Activated CD4-positive, alpha-beta T cell treated with anti-CD3 and anti-CD28 coated beads, Interleukin-2, amount 10 ng/mL, durations not matched to agents 24 days and 14 days (primary cell): ENCODE measurements at regions not wholly inside any gene's neighbourhood (a gene's known extent, or its start where the extent isn't known, plus 50 kb on each side); places are given as distances from the start of the nearest gene placed in this dataset.

ENCODE experiments used
- DNase-seq: peaks from one replicate; pipeline ENCODE4 v3.0.0; 2022
- H3K27ac Mint-ChIP-seq: one replicate; pipeline ENCODE4 v1.8.0; 2022; ENCODE audit warnings: mild to moderate bottlenecking, mixed read lengths
- H3K27me3 Mint-ChIP-seq: one replicate; pipeline ENCODE4 v1.8.0; 2022; ENCODE audit warnings: mixed read lengths
- H3K36me3 Mint-ChIP-seq: one replicate; pipeline ENCODE4 v1.8.0; 2022; ENCODE audit warnings: low read depth, mild to moderate bottlenecking, mixed read lengths
- H3K4me1 Mint-ChIP-seq: one replicate; pipeline ENCODE4 v1.8.0; 2021; ENCODE audit warnings: mixed read lengths
- H3K4me3 Mint-ChIP-seq: one replicate; pipeline ENCODE4 v1.8.0; 2022; ENCODE audit warnings: mild to moderate bottlenecking, moderate library complexity, mixed read lengths
- H3K9me3 Mint-ChIP-seq: one replicate; pipeline ENCODE4 v1.8.0; 2021; ENCODE audit warnings: mixed read lengths
- intact Hi-C: fragments of 100-400 bp; cut with micrococcal nuclease; formaldehyde crosslinking; loops from one replicate; pipeline ENCODE4 v1.15.1; 2023

- Mint-ChIP-seq H3K27ac (no peak overlapping the region), H3K4me3 (no peak overlapping the region), H3K4me1 (no peaks in the 10 kb centered on the region), H3K27me3 (no peaks in the 10 kb centered on the region), H3K36me3 (no peaks in the 10 kb centered on the region), H3K9me3 (no peaks in the 10 kb centered on the region)
- DNase-seq, result no peak
- intact Hi-C loops, result no loop called here
Measured at GRCh38 chr1:56317722-56318121, 261.6 kb downstream of the PLPP3 start.

DNA sequence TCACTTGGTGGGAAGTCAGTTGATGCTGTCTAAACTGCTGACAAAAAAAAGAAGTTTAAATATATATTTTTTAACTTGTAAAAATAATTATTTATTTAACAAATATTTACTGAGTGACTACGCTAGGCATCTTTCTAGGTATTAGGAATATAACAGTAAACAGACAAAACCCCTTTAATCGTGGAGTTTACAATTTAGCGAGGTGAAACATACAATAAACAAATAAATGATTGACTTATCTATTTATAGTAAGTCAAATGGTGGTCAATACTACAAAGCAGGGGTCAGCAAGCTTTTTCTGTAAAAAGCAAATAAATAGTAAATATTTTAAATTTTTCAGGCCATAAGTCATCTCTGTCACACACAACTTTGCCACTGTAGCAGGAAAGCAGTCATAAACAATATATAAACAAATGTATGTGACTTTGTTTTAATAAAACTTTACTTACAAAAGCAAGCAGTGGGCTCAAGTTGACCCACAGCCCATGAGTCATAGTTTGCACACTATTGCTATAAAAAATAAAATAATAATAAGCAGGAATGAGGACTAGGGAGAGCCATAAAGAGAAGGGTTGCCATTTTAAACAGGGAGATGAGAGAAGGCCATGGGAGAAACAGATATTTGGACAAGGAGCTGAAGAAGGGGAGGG lies 263.9 kb downstream of the PLPP3 start:
- intact Hi-C loops, result no loop called here
- Mint-ChIP-seq H3K4me3 (no peak overlapping the region), H3K27me3 (no peaks in the 10 kb centered on the region), H3K27ac (no peak overlapping the region), H3K4me1 (no peaks in the 10 kb centered on the region), H3K9me3 (no peaks in the 10 kb centered on the region), H3K36me3 (no peaks in the 10 kb centered on the region)
- DNase-seq, result no peak

- no peaks in the 10 kb centered on the region for H3K36me3 Mint-ChIP-seq
- intact Hi-C loops, result no loop called here
- H3K4me1 Mint-ChIP-seq, result no peaks in the 10 kb centered on the region
- no peak overlapping the region for H3K4me3 Mint-ChIP-seq
- H3K9me3 Mint-ChIP-seq, result no peaks in the 10 kb centered on the region
- H3K27ac Mint-ChIP-seq, result no peak overlapping the region
- H3K27me3 Mint-ChIP-seq, result no peaks in the 10 kb centered on the region
- DNase-seq, result no peak
Measured at GRCh38 chr1:56313560-56313959, 265.8 kb downstream of the PLPP3 start.

DNA sequence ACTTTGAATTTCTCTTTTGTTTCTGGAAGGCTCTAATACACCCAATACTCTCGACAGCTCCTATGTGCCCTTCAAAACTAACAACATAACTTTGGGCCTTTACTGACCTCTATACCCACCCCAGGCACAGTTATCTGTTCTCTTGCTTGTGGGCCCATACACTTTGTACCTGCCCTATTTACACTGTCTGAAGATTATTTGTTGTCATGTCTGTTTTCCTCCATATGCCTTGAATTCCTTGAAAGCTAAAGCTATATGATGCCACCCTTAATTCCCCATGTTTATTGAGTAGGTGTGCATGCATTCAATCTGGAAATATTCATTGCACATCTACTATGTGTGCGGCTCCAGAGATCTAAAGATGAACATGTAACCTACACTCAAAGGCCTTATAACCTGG lies 267.6 kb downstream of the PLPP3 start:
- H3K4me3 Mint-ChIP-seq, result no peak overlapping the region
- H3K27me3 Mint-ChIP-seq, result no peaks in the 10 kb centered on the region
- intact Hi-C loops, result no loop called here
- no peaks in the 10 kb centered on the region for H3K36me3 Mint-ChIP-seq
- DNase-seq, result no peak
- no peak overlapping the region for H3K27ac Mint-ChIP-seq
- H3K9me3 Mint-ChIP-seq, result no peaks in the 10 kb centered on the region
- no peaks in the 10 kb centered on the region for H3K4me1 Mint-ChIP-seq

GRCh38 chr1:56310945-56311344 lies 268.4 kb downstream of the PLPP3 start:
- DNase-seq, result no peak
- no peaks in the 10 kb centered on the region for H3K9me3 Mint-ChIP-seq
- H3K27me3 Mint-ChIP-seq, result no peaks in the 10 kb centered on the region
- H3K4me1 Mint-ChIP-seq, result no peaks in the 10 kb centered on the region
- H3K27ac Mint-ChIP-seq, result no peak overlapping the region
- no peak overlapping the region for H3K4me3 Mint-ChIP-seq
- intact Hi-C loops, result no loop called here
- no peaks in the 10 kb centered on the region for H3K36me3 Mint-ChIP-seq

DNA sequence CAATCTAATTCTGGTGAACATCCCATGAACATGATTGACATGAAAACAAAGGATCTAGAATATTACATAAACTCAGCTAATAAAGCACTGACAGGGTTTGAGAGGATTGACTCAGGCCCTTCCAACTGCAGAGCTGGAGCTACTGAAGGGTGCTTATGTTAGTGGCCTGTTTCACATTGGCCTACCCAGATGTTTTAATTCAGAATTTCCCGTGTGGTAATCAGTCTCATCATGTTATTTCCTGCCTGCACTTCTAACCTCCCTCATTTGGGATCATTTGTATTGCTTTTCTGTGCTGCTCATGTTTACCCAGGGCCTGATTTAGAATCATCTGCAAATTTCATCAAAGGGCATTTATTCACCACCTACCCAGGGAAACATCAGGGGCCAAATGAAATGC lies 270.3 kb downstream of the PLPP3 start:
- no peak overlapping the region for H3K27ac Mint-ChIP-seq
- no peaks in the 10 kb centered on the region for H3K27me3 Mint-ChIP-seq
- H3K9me3 Mint-ChIP-seq, result no peaks in the 10 kb centered on the region
- intact Hi-C loops, result no loop called here
- DNase-seq, result no peak
- H3K36me3 Mint-ChIP-seq, result no peaks in the 10 kb centered on the region
- H3K4me1 Mint-ChIP-seq, result no peaks in the 10 kb centered on the region
- H3K4me3 Mint-ChIP-seq, result no peak overlapping the region

- no peaks in the 10 kb centered on the region for H3K27me3 Mint-ChIP-seq
- H3K4me3 Mint-ChIP-seq, result no peak overlapping the region
- DNase-seq, result no peak
- H3K36me3 Mint-ChIP-seq, result no peaks in the 10 kb centered on the region
- no peak overlapping the region for H3K27ac Mint-ChIP-seq
- intact Hi-C loops, result no loop called here
- H3K9me3 Mint-ChIP-seq, result no peaks in the 10 kb centered on the region
- H3K4me1 Mint-ChIP-seq, result no peaks in the 10 kb centered on the region
Measured at GRCh38 chr1:56304975-56305374, 274.4 kb downstream of the PLPP3 start.

DNA sequence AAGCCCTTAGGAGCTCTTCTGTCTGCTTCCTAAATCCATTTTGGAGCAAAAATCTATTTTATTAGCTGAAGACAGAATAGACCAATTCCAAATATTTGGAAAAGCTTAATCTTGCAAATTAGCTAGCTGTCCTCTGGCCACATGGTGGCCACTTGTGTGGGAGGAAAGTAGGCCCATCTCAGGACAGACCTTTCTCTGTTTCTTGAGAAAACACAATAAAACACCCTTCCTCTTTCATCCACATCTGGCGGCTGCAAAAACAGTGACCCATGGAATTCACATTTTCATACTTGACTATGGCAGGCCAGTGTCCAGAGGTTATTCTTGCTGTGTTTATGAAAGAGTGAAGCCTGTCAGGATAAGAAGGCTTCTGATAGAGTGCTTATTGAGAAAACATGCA lies 275.6 kb downstream of the PLPP3 start:
- Mint-ChIP-seq H3K9me3 (no peaks in the 10 kb centered on the region), H3K4me1 (no peaks in the 10 kb centered on the region), H3K4me3 (no peak overlapping the region), H3K27ac (no peak overlapping the region), H3K36me3 (no peaks in the 10 kb centered on the region), H3K27me3 (no peaks in the 10 kb centered on the region)
- intact Hi-C loops, result no loop called here
- DNase-seq, result no peak

- Mint-ChIP-seq H3K36me3 (no peaks in the 10 kb centered on the region), H3K9me3 (no peaks in the 10 kb centered on the region), H3K27ac (no peak overlapping the region), H3K4me1 (no peaks in the 10 kb centered on the region), H3K4me3 (no peak overlapping the region), H3K27me3 (no peaks in the 10 kb centered on the region)
- intact Hi-C loops, result no loop called here
- DNase-seq, result no peak
Measured at GRCh38 chr1:56302878-56303277, 276.5 kb downstream of the PLPP3 start.

DNA sequence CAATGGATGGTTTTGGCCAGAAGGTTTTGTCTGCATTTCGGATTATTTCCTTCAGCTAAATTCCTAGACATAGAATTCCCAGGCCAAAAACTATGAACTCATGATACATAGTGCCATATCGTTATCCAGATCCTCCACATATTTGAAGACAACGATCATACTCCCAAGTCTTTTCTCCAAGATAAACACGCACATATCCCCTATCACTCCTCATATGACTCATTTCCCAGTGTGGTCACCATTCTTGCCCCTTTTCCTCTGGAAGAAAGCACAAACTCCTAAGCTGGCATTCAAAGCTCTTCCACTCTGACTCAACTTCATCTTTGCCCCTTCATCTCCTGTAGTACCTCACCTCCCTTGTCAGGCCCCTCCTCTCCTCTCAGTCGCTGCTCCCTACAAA lies 277.6 kb downstream of the PLPP3 start:
- H3K4me1 Mint-ChIP-seq, result no peaks in the 10 kb centered on the region
- H3K27me3 Mint-ChIP-seq, result peaks cover 1% of the 10 kb centered on the region
- H3K27ac Mint-ChIP-seq, result no peak overlapping the region
- H3K9me3 Mint-ChIP-seq, result no peaks in the 10 kb centered on the region
- H3K36me3 Mint-ChIP-seq, result no peaks in the 10 kb centered on the region
- intact Hi-C loops, result no loop called here
- H3K4me3 Mint-ChIP-seq, result no peak overlapping the region
- DNase-seq, result no peak

- intact Hi-C loops, result no loop called here
- Mint-ChIP-seq H3K9me3 (no peaks in the 10 kb centered on the region), H3K4me3 (no peak overlapping the region), H3K27ac (no peak overlapping the region), H3K36me3 (no peaks in the 10 kb centered on the region), H3K4me1 (no peaks in the 10 kb centered on the region), H3K27me3 (peaks cover 2% of the 10 kb centered on the region)
- DNase-seq, result no peak
Measured at GRCh38 chr1:56300836-56301235, 278.5 kb downstream of the PLPP3 start.

DNA sequence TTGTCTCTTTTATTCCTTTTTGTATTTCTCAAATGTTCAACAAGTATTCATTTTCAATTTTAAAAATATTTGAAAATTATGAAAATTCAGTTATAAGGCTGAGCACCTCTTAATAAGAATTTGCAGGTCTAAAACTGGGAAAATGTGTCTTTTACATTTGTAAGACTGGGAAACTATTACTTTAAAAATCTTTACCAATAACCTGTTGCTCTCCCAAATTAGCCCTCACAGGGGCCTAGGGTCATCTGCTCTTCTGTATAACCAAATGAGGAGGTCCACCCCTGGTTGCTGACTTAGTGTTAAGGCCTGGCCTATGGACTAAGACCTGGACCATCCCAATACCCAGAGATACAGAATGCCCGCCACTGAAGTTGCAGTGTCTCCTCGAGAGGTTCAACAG lies 280.5 kb downstream of the PLPP3 start:
- intact Hi-C loops, result no loop called here
- no peaks in the 10 kb centered on the region for H3K9me3 Mint-ChIP-seq
- DNase-seq, result no peak
- H3K4me3 Mint-ChIP-seq, result no peak overlapping the region
- no peak overlapping the region for H3K27ac Mint-ChIP-seq
- H3K36me3 Mint-ChIP-seq, result no peaks in the 10 kb centered on the region
- H3K4me1 Mint-ChIP-seq, result no peaks in the 10 kb centered on the region
- H3K27me3 Mint-ChIP-seq, result peaks cover 2% of the 10 kb centered on the region

- H3K4me1 Mint-ChIP-seq, result no peaks in the 10 kb centered on the region
- H3K4me3 Mint-ChIP-seq, result no peak overlapping the region
- no peak overlapping the region for H3K27ac Mint-ChIP-seq
- intact Hi-C loops, result no loop called here
- no peaks in the 10 kb centered on the region for H3K9me3 Mint-ChIP-seq
- peaks cover 2% of the 10 kb centered on the region for H3K27me3 Mint-ChIP-seq
- no peak for DNase-seq
- H3K36me3 Mint-ChIP-seq, result no peaks in the 10 kb centered on the region
Measured at GRCh38 chr1:56297904-56298303, 281.5 kb downstream of the PLPP3 start.

GRCh38 chr1:56297208-56297607 lies 282.2 kb downstream of the PLPP3 start:
- H3K27ac Mint-ChIP-seq, result no peak overlapping the region
- H3K4me1 Mint-ChIP-seq, result no peaks in the 10 kb centered on the region
- intact Hi-C loops, result no loop called here
- H3K27me3 Mint-ChIP-seq, result peaks cover 2% of the 10 kb centered on the region
- no peaks in the 10 kb centered on the region for H3K9me3 Mint-ChIP-seq
- no peak for DNase-seq
- no peaks in the 10 kb centered on the region for H3K36me3 Mint-ChIP-seq
- no peak overlapping the region for H3K4me3 Mint-ChIP-seq
